ENCODE measurements at regions not wholly inside any gene's neighbourhood (a gene's known extent, or its start where the extent isn't known, plus 50 kb on each side); places are given as distances from the start of the nearest gene placed in this dataset.
"Not testable (repeated sequence)": the region's sequence is repeated elsewhere in the genome, so short reads cannot be mapped to it uniquely, and the experiment has no call there.

- Histone ChIP-seq H3K4me1 (ENCODE audit: insufficient read depth, low read length) (no peaks in the 10 kb centered on the region), H3K27me3 (ENCODE audit: insufficient read depth, low read length, poor library complexity, severe bottlenecking) (no peaks in the 10 kb centered on the region), H3K9me3 (ENCODE audit: low read length) (no peaks in the 10 kb centered on the region), H3K4me3 (ENCODE audit: low read length) (no peak overlapping the region), H3K36me3 (ENCODE audit: insufficient read depth, low read length) (no peaks in the 10 kb centered on the region), H3K27ac (ENCODE audit: low read depth, low read length) (no peak overlapping the region)
- DNase-seq, result no peak
- Mint-ChIP-seq H3K4me1 (no peaks in the 10 kb centered on the region), H3K36me3 (peaks cover 0 to 14% (median 3%) of the 10 kb centered on the region in 3 donors), H3K27ac (no peak overlapping the region), H3K9me3 (peaks cover 0 to 3% (median 0%) of the 10 kb centered on the region in 5 donors), H3K4me3 (no peak overlapping the region), H3K27me3 (no peaks in the 10 kb centered on the region)
- CTCF ChIA-PET, result no interaction called here
- POLR2A ChIA-PET, result no interaction called here
Measured at GRCh38 chr19:20416661-20417060, 148.9 kb downstream of the ZNF737 start.

- H3K36me3 Mint-ChIP-seq, result peaks cover 0 to 19% (median 3%) of the 10 kb centered on the region in 3 donors
- H3K27ac Mint-ChIP-seq, result no peak overlapping the region
- no peaks in the 10 kb centered on the region for H3K27me3 Mint-ChIP-seq
- no peaks in the 10 kb centered on the region for H3K9me3 ChIP-seq (ENCODE audit: low read length)
- DNase-seq, result no peak
- H3K4me3 ChIP-seq (ENCODE audit: low read length), result no peak overlapping the region
- CTCF ChIA-PET, result no interaction called here
- no peaks in the 10 kb centered on the region for H3K4me1 Mint-ChIP-seq
- H3K36me3 ChIP-seq (ENCODE audit: insufficient read depth, low read length), result no peaks in the 10 kb centered on the region
- POLR2A ChIA-PET, result no interaction called here
- peaks cover 0 to 7% (median 0%) of the 10 kb centered on the region in 5 donors for H3K9me3 Mint-ChIP-seq
- no peak overlapping the region for H3K4me3 Mint-ChIP-seq
- no peaks in the 10 kb centered on the region for H3K27me3 ChIP-seq (ENCODE audit: insufficient read depth, low read length, poor library complexity, severe bottlenecking)
- no peaks in the 10 kb centered on the region for H3K4me1 ChIP-seq (ENCODE audit: insufficient read depth, low read length)
- no peak overlapping the region for H3K27ac ChIP-seq (ENCODE audit: low read depth, low read length)
Measured at GRCh38 chr19:20414120-20414519, 151.5 kb downstream of the ZNF737 start.

GRCh38 chr19:20413705-20414104, 151.9 kb downstream of the ZNF737 start:
- Histone ChIP-seq H3K36me3 (ENCODE audit: insufficient read depth, low read length) (no peaks in the 10 kb centered on the region), H3K4me3 (ENCODE audit: low read length) (no peak overlapping the region), H3K4me1 (ENCODE audit: insufficient read depth, low read length) (no peaks in the 10 kb centered on the region), H3K27ac (ENCODE audit: low read depth, low read length) (no peak overlapping the region), H3K9me3 (ENCODE audit: low read length) (no peaks in the 10 kb centered on the region), H3K27me3 (ENCODE audit: insufficient read depth, low read length, poor library complexity, severe bottlenecking) (no peaks in the 10 kb centered on the region)
- ChIA-PET POLR2A (no interaction called here), CTCF (no interaction called here)
- Mint-ChIP-seq H3K4me3 (no peak overlapping the region), H3K27ac (no peak overlapping the region), H3K27me3 (no peaks in the 10 kb centered on the region), H3K9me3 (peaks cover 0 to 9% (median 0%) of the 10 kb centered on the region in 5 donors), H3K4me1 (no peaks in the 10 kb centered on the region), H3K36me3 (peaks cover 2 to 20% (median 6%) of the 10 kb centered on the region in 3 donors)
- DNase-seq, result no peak

GRCh38 chr19:20412846-20413245, 152.7 kb downstream of the ZNF737 start:
- H3K27ac Mint-ChIP-seq, result no peak overlapping the region
- H3K4me1 Mint-ChIP-seq, result no peaks in the 10 kb centered on the region
- POLR2A ChIA-PET, result no interaction called here
- no peak for DNase-seq
- no peaks in the 10 kb centered on the region for H3K27me3 ChIP-seq (ENCODE audit: insufficient read depth, low read length, poor library complexity, severe bottlenecking)
- CTCF ChIA-PET, result no interaction called here
- H3K36me3 ChIP-seq (ENCODE audit: insufficient read depth, low read length), result no peaks in the 10 kb centered on the region
- H3K9me3 ChIP-seq (ENCODE audit: low read length), result no peaks in the 10 kb centered on the region
- H3K4me3 Mint-ChIP-seq, result no peak overlapping the region
- H3K27ac ChIP-seq (ENCODE audit: low read depth, low read length), result no peak overlapping the region
- H3K27me3 Mint-ChIP-seq, result no peaks in the 10 kb centered on the region
- peaks cover 6 to 26% (median 7%) of the 10 kb centered on the region in 3 donors for H3K36me3 Mint-ChIP-seq
- H3K4me3 ChIP-seq (ENCODE audit: low read length), result no peak overlapping the region
- H3K9me3 Mint-ChIP-seq, result peaks cover 0 to 15% (median 0%) of the 10 kb centered on the region in 5 donors
- H3K4me1 ChIP-seq (ENCODE audit: insufficient read depth, low read length), result no peaks in the 10 kb centered on the region

GRCh38 chr19:20397292-20397691, 168.3 kb downstream of the ZNF737 start:
- no peaks in the 10 kb centered on the region for H3K4me1 Mint-ChIP-seq
- no peak for DNase-seq
- Histone ChIP-seq H3K4me1 (ENCODE audit: insufficient read depth, low read length) (no peaks in the 10 kb centered on the region), H3K36me3 (ENCODE audit: insufficient read depth, low read length) (no peaks in the 10 kb centered on the region), H3K27me3 (ENCODE audit: insufficient read depth, low read length, poor library complexity, severe bottlenecking) (no peaks in the 10 kb centered on the region), H3K27ac (ENCODE audit: low read depth, low read length) (no peak overlapping the region), H3K9me3 (ENCODE audit: low read length) (peaks cover 25% of the 10 kb centered on the region), H3K4me3 (ENCODE audit: low read length) (no peak overlapping the region)
- no peaks in the 10 kb centered on the region for H3K27me3 Mint-ChIP-seq
- peaks cover 29 to 66% (median 64%) of the 10 kb centered on the region in 5 donors for H3K9me3 Mint-ChIP-seq
- no peak overlapping the region for H3K4me3 Mint-ChIP-seq
- peaks cover 11 to 35% (median 33%) of the 10 kb centered on the region in 3 donors for H3K36me3 Mint-ChIP-seq
- CTCF ChIA-PET, result no interaction called here
- H3K27ac Mint-ChIP-seq, result no peak overlapping the region
- POLR2A ChIA-PET, result no interaction called here

GRCh38 chr19:20388706-20389225, 176.8 kb downstream of the ZNF737 start:
- Histone ChIP-seq H3K27me3 (ENCODE audit: insufficient read depth, low read length, poor library complexity, severe bottlenecking) (no peaks in the 10 kb centered on the region), H3K4me3 (ENCODE audit: low read length) (no peak overlapping the region), H3K9me3 (ENCODE audit: low read length) (peaks cover 5% of the 10 kb centered on the region), H3K36me3 (ENCODE audit: insufficient read depth, low read length) (no peaks in the 10 kb centered on the region), H3K27ac (ENCODE audit: low read depth, low read length) (no peak overlapping the region), H3K4me1 (ENCODE audit: insufficient read depth, low read length) (no peaks in the 10 kb centered on the region)
- POLR2A ChIA-PET, result no interaction called here
- CTCF ChIA-PET, result no interaction called here
- no peak for DNase-seq
- Mint-ChIP-seq H3K4me1 (no peaks in the 10 kb centered on the region), H3K27me3 (no peaks in the 10 kb centered on the region), H3K27ac (no peak overlapping the region), H3K4me3 (no peak overlapping the region), H3K36me3 (peaks cover 0 to 2% (median 0%) of the 10 kb centered on the region in 3 donors), H3K9me3 (peaks cover 16 to 62% (median 41%) of the 10 kb centered on the region in 5 donors)

GRCh38 chr19:20385061-20385460, 180.5 kb downstream of the ZNF737 start:
- H3K4me1 ChIP-seq (ENCODE audit: insufficient read depth, low read length), result no peaks in the 10 kb centered on the region
- Mint-ChIP-seq H3K4me3 (no peak overlapping the region), H3K27me3 (no peaks in the 10 kb centered on the region), H3K9me3 (peaks cover 18 to 43% (median 23%) of the 10 kb centered on the region in 5 donors), H3K36me3 (peaks cover 0 to 5% (median 0%) of the 10 kb centered on the region in 3 donors), H3K4me1 (no peaks in the 10 kb centered on the region), H3K27ac (no peak overlapping the region)
- no peak overlapping the region for H3K27ac ChIP-seq (ENCODE audit: low read depth, low read length)
- CTCF ChIA-PET, result no interaction called here
- POLR2A ChIA-PET, result no interaction called here
- no peaks in the 10 kb centered on the region for H3K27me3 ChIP-seq (ENCODE audit: insufficient read depth, low read length, poor library complexity, severe bottlenecking)
- DNase-seq, result no peak
- no peaks in the 10 kb centered on the region for H3K36me3 ChIP-seq (ENCODE audit: insufficient read depth, low read length)
- no peak overlapping the region for H3K4me3 ChIP-seq (ENCODE audit: low read length)
- H3K9me3 ChIP-seq (ENCODE audit: low read length), result no peaks in the 10 kb centered on the region

GRCh38 chr19:20371911-20372310, 193.7 kb downstream of the ZNF737 start:
- H3K36me3 ChIP-seq (ENCODE audit: insufficient read depth, low read length), result no peaks in the 10 kb centered on the region
- no peak overlapping the region for H3K27ac ChIP-seq (ENCODE audit: low read depth, low read length)
- peaks cover 0 to 14% (median 7%) of the 10 kb centered on the region in 5 donors for H3K9me3 Mint-ChIP-seq
- no peak overlapping the region for H3K4me3 Mint-ChIP-seq
- no peak overlapping the region for H3K27ac Mint-ChIP-seq
- H3K9me3 ChIP-seq (ENCODE audit: low read length), result no peaks in the 10 kb centered on the region
- no peaks in the 10 kb centered on the region for H3K27me3 Mint-ChIP-seq
- ChIA-PET CTCF (no interaction called here), POLR2A (no interaction called here)
- H3K4me1 Mint-ChIP-seq, result peaks cover 0 to 6% (median 0%) of the 10 kb centered on the region in 3 donors
- no peak overlapping the region for H3K4me3 ChIP-seq (ENCODE audit: low read length)
- no peak for DNase-seq
- peaks cover 0 to 14% (median 0%) of the 10 kb centered on the region in 3 donors for H3K36me3 Mint-ChIP-seq
- no peaks in the 10 kb centered on the region for H3K27me3 ChIP-seq (ENCODE audit: insufficient read depth, low read length, poor library complexity, severe bottlenecking)
- no peaks in the 10 kb centered on the region for H3K4me1 ChIP-seq (ENCODE audit: insufficient read depth, low read length)

GRCh38 chr19:20371304-20371703, 194.3 kb downstream of the ZNF737 start:
- H3K9me3 ChIP-seq (ENCODE audit: low read length); H3K27ac ChIP-seq (ENCODE audit: low read depth, low read length); H3K27ac Mint-ChIP-seq; H3K4me1 Mint-ChIP-seq; POLR2A ChIA-PET; DNase-seq; H3K4me1 ChIP-seq (ENCODE audit: insufficient read depth, low read length); CTCF ChIA-PET; H3K4me3 ChIP-seq (ENCODE audit: low read length); H3K27me3 ChIP-seq (ENCODE audit: insufficient read depth, low read length, poor library complexity, severe bottlenecking); H3K4me3 Mint-ChIP-seq; H3K27me3 Mint-ChIP-seq; H3K36me3 ChIP-seq (ENCODE audit: insufficient read depth, low read length): not testable (repeated sequence)
- Mint-ChIP-seq H3K9me3 (peaks cover 0 to 14% (median 7%) of the 10 kb centered on the region in 5 donors), H3K36me3 (peaks cover 0 to 14% (median 0%) of the 10 kb centered on the region in 3 donors)
